Bronchial epithelial cell (primary cell): ENCODE measurements at regions not wholly inside any gene's neighbourhood (a gene's known extent, or its start where the extent isn't known, plus 50 kb on each side); places are given as distances from the start of the nearest gene placed in this dataset.

Experiments used
- DNase-seq: peaks from one replicate; pipeline ENCODE4 v3.0.0-alpha.2; 2010; ENCODE audit warnings: low read depth
- FAIRE-seq: peaks from 2 replicates; lab custom pipeline; 2011; peaks lifted over from hg19 to GRCh38; lab: Jason Lieb, UNC
- H3K27me3 ChIP-seq: 2 replicates; pipeline ENCODE4 v1.5.1; 2011; ENCODE audit warnings: low read length; ENCODE audit not compliant: control insufficient read depth, insufficient read depth
- H3K36me3 ChIP-seq: 2 replicates; pipeline ENCODE4 v1.5.1; 2011; ENCODE audit warnings: low read length; ENCODE audit not compliant: control insufficient read depth, insufficient read depth
- H3K4me3 ChIP-seq: 2 replicates; pipeline ENCODE4 v1.5.1; 2011; ENCODE audit warnings: mild to moderate bottlenecking, low read depth, low read length, control low read depth
- TF ChIP-seq, protein P1 (sequence below): IDR thresholded peaks from 2 replicates; pipeline ENCODE4 v1.5.1; 2011; ENCODE audit warnings: mild to moderate bottlenecking, moderate library complexity, low read length, control low read depth, inconsistent platforms; ENCODE audit not compliant: insufficient read depth, severe bottlenecking

DNA sequence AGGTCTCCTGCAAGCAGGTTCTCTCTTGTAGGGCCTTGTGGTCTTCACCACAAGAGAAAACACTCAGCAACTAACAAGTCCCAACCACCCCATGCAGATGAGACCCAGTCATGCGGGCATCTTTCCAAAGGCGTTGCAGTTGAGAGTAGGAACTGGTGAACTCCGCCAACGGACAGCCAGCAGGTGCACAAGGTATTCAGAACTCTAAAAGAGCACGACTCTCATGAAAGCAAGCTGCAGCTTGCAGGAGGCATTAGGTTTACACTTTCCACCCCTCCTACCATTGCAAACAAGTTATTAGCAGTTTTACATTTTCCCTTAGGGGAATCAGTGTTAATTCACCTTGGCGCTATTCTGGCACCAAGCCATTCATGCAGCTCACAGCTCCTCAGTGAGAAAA, 173.4 kb upstream of the KIT start:
- DNase-seq (peak; percentile 61), FAIRE-seq (peak; percentile 93)
- H3K36me3 ChIP-seq = no peaks in the 10 kb centered on the region
- TF ChIP-seq, protein P1, sequence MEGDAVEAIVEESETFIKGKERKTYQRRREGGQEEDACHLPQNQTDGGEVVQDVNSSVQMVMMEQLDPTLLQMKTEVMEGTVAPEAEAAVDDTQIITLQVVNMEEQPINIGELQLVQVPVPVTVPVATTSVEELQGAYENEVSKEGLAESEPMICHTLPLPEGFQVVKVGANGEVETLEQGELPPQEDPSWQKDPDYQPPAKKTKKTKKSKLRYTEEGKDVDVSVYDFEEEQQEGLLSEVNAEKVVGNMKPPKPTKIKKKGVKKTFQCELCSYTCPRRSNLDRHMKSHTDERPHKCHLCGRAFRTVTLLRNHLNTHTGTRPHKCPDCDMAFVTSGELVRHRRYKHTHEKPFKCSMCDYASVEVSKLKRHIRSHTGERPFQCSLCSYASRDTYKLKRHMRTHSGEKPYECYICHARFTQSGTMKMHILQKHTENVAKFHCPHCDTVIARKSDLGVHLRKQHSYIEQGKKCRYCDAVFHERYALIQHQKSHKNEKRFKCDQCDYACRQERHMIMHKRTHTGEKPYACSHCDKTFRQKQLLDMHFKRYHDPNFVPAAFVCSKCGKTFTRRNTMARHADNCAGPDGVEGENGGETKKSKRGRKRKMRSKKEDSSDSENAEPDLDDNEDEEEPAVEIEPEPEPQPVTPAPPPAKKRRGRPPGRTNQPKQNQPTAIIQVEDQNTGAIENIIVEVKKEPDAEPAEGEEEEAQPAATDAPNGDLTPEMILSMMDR = no peak
- H3K4me3 ChIP-seq = no peak overlapping the region
- no peaks in the 10 kb centered on the region for H3K27me3 ChIP-seq

DNA sequence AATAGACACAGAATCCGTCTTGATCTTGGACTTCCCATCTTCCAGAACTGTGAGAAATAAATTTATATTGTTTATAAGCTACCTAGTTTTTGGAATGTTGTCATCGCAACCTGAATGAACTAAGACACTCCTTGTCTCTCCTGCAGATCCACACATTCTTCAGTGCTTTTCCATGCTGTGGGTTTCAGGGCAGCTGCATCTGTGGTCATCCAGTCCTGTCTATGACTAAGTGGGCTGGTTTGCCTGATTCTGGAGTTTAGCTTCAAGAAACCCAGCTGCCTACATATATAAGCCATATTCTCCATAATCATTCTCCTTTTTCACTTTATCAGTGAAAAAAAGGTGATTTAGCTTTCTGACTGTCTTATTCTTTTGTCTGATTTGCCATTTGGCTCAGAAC, 170.3 kb upstream of the KIT start:
- TF ChIP-seq, protein P1 = no peak
- no peak for FAIRE-seq
- no peak for DNase-seq

DNA sequence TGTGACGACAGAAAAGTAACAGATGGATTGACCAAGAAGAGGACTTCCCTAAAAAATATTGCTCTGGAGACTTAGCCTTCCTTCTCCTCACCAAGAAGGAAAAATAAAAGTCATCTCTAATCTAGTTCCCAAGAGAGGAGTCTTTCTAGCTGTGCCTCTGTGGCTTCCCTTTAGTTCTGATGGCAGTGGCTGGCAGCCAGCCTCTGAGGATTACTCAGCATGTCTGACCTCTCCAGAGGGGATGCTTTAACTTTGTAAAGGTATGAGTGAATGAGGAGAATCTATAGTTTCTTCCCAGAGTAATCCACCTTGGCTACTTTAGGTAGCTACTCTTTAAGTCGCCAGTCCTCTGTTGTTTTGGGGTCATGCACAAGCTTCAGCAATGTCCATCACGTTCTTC, 163.9 kb upstream of the KIT start:
- TF ChIP-seq, protein P1 = no peak
- Histone ChIP-seq H3K27me3 (no peaks in the 10 kb centered on the region), H3K4me3 (no peak overlapping the region), H3K36me3 (no peaks in the 10 kb centered on the region)
- FAIRE-seq (no peak), DNase-seq (no peak)

More for the DNA sequence above, 170.3 kb upstream of the KIT start:
- Histone ChIP-seq H3K4me3 (no peak overlapping the region), H3K36me3 (no peaks in the 10 kb centered on the region), H3K27me3 (no peaks in the 10 kb centered on the region)

DNA sequence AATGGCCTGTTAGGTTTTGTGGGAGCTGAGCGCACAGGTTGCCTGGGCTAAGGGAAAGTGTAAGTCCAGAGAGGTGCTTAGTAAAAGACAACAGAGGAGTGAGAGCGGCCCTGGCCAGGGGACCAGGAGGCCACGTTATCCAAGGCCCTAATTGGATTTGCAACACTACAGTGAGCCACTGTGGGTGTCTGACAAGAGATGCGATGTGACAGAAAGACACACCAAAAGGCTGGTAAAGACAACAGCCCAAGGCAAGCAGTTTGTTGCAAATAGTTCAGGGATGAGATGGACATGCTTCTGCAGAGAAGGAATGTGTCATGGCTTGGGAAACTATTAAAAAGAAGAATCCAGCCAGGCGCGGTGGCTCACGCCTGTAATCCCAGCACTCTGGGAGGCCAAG, 162.7 kb upstream of the KIT start:
- DNase-seq (no peak), FAIRE-seq (peak; percentile 13)
- Histone ChIP-seq H3K27me3 (no peaks in the 10 kb centered on the region), H3K4me3 (no peak overlapping the region), H3K36me3 (no peaks in the 10 kb centered on the region)
- TF ChIP-seq, protein P1 = no peak

DNA sequence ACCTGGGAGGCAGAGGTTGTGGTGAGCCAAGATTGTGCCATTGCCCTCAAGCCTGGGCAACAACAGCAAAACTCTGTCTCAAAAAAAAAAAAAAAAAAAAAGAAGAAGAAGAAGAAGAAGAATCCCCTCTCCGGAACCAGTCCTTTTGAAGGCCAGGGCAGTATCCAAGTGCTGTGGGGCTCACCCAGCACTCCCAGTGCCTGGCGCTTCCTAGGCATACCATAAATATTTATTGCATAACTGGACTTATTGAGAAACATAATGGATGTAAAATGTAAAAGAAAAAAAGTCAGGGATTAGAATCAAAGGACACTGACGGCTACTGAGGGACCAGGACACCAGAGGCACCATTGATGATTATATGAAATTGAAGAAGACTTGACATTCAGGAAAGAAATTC, 162.1 kb upstream of the KIT start:
- no peak for DNase-seq
- H3K36me3 ChIP-seq = no peaks in the 10 kb centered on the region
- TF ChIP-seq, protein P1 = no peak
- no peak overlapping the region for H3K4me3 ChIP-seq
- H3K27me3 ChIP-seq = no peaks in the 10 kb centered on the region
- FAIRE-seq = no peak

DNA sequence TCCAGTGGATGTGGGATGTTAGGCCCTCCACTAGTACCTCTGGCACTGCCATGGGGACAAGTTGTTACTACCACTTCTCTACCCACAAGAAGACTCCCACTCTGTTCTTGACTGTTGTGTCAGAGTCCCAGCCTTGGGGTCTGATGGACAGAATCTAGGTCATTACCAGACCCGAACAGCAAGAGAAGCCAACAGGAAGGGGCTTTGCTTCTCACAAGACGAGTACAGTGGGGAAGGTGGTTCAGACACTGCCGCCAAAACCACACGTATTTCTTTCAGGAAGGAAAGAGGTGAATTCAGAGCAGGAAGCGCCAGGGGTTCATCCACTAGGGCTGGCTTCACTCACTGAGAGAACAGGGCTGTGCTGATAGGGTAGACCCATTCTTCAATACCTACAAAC, 161.3 kb upstream of the KIT start:
- TF ChIP-seq, protein P1 = no peak
- H3K4me3 ChIP-seq = no peak overlapping the region
- H3K27me3 ChIP-seq = no peaks in the 10 kb centered on the region
- no peaks in the 10 kb centered on the region for H3K36me3 ChIP-seq
- DNase-seq (no peak), FAIRE-seq (peak; percentile 73)
